CD14-positive monocyte (primary cell): ENCODE measurements at regions not wholly inside any gene's neighbourhood (a gene's known extent, or its start where the extent isn't known, plus 50 kb on each side); places are given as distances from the start of the nearest gene placed in this dataset.

Experiments
- DNase-seq, 3 donors: peaks; one replicate each; pipeline ENCODE4 v3.0.0-alpha.2; 2011 to 2022
- H2AFZ ChIP-seq: 2 replicates; pipeline ENCODE4 v1.6.0; 2012; ENCODE audit warnings: mild to moderate bottlenecking, low read depth, low read length, inconsistent platforms; ENCODE audit not compliant: insufficient read depth, poor library complexity, severe bottlenecking
- H3K27ac ChIP-seq, 2 donors: 1 replicate in 1 of 2; 2 replicates in 1 of 2; pipeline ENCODE4 v1.5.1; 2012 to 2013; ENCODE audit warnings: low read length in 2 of 2, control low read depth in 1 of 2, inconsistent platforms in 1 of 2, low read depth in 1 of 2, mild to moderate bottlenecking in 1 of 2
- H3K27me3 ChIP-seq, 2 donors: one replicate each; pipeline versions ENCODE4 v1.6.0 to v1.6.1; 2011 to 2013; ENCODE audit warnings: low read length in 2 of 2; ENCODE audit not compliant: control insufficient read depth in 2 of 2, insufficient read depth in 2 of 2
- H3K36me3 ChIP-seq, 2 donors: replicated peaks in 1 of 2; 1 replicate in 1 of 2; 2 replicates in 1 of 2; pipeline versions ENCODE4 v1.5.1 to v1.6.1; 2012 to 2013; ENCODE audit warnings: low read length in 2 of 2, control low read depth in 1 of 2, inconsistent platforms in 1 of 2, mild to moderate bottlenecking in 1 of 2; ENCODE audit not compliant: insufficient read depth in 2 of 2, control insufficient read depth in 1 of 2
- H3K4me1 ChIP-seq, 2 donors: 1 replicate in 1 of 2; 2 replicates in 1 of 2; pipeline versions ENCODE4 v1.5.1 to v1.6.1; 2012 to 2013; ENCODE audit warnings: low read length in 2 of 2, control low read depth in 1 of 2, inconsistent platforms in 1 of 2, mild to moderate bottlenecking in 1 of 2, moderate library complexity in 1 of 2; ENCODE audit not compliant: insufficient read depth in 2 of 2, control insufficient read depth in 1 of 2
- H3K4me2 ChIP-seq: replicated peaks from 2 replicates; pipeline ENCODE3; 2012; ENCODE audit warnings: low read length, moderate library complexity, mild to moderate bottlenecking; ENCODE audit not compliant: poor library complexity, severe bottlenecking; ENCODE audit errors: extremely low read depth
- H3K4me3 ChIP-seq, 3 experiments: fragments of 200-600 bp in 1 of 3; sonication (generic) in 1 of 3; replicated peaks in 1 of 3; 1 replicate in 2 of 3; 2 replicates in 1 of 3; pipeline ENCODE4 v1.5.1; 2011 to 2013; ENCODE audit warnings: low read length in 3 of 3, mild to moderate bottlenecking in 3 of 3, control low read depth in 2 of 3, low read depth in 2 of 3, inconsistent platforms in 1 of 3, moderate library complexity in 1 of 3
- H3K79me2 ChIP-seq: 2 replicates; pipeline ENCODE4 v1.6.0; 2012; ENCODE audit warnings: mild to moderate bottlenecking, control low read depth, inconsistent platforms, low read length, moderate library complexity; ENCODE audit not compliant: insufficient read depth
- H3K9ac ChIP-seq: 2 replicates; pipeline ENCODE4 v1.6.0; 2017; ENCODE audit warnings: low read length, mild to moderate bottlenecking; ENCODE audit not compliant: insufficient read depth, poor library complexity, severe bottlenecking
- H3K9me3 ChIP-seq, 2 donors: replicated peaks in 1 of 2; 1 replicate in 1 of 2; 2 replicates in 1 of 2; pipeline versions ENCODE4 v1.5.1 to v1.6.1; 2012 to 2013; ENCODE audit warnings: low read length in 2 of 2, control low read depth in 1 of 2; ENCODE audit not compliant: control insufficient read depth in 1 of 2, insufficient read depth in 1 of 2
- H4K20me1 ChIP-seq: 2 replicates; pipeline ENCODE4 v1.6.0; 2012; ENCODE audit warnings: mild to moderate bottlenecking, low read length, control low read depth, moderate library complexity; ENCODE audit not compliant: insufficient read depth
- H3K27ac Mint-ChIP-seq, 7 donors: one replicate each; pipeline ENCODE4 v1.8.0; 2020; ENCODE audit warnings: mild to moderate bottlenecking in 7 of 7, mixed read lengths in 7 of 7, moderate library complexity in 6 of 7, inconsistent platforms in 2 of 7
- H3K27me3 Mint-ChIP-seq, 3 donors: one replicate each; pipeline ENCODE4 v1.8.0; 2021 to 2022; ENCODE audit warnings: low read depth in 3 of 3, mild to moderate bottlenecking in 3 of 3, mixed read lengths in 3 of 3, moderate library complexity in 3 of 3, inconsistent platforms in 1 of 3
- H3K36me3 Mint-ChIP-seq, 2 donors: one replicate each; pipeline ENCODE4 v1.8.0; 2020; ENCODE audit warnings: mixed read lengths in 2 of 2, inconsistent platforms in 1 of 2, mild to moderate bottlenecking in 1 of 2
- H3K4me1 Mint-ChIP-seq: one replicate; pipeline ENCODE4 v1.8.0; 2020; ENCODE audit warnings: mild to moderate bottlenecking, mixed read lengths
- H3K4me3 Mint-ChIP-seq, 2 donors: one replicate each; pipeline ENCODE4 v1.8.0; 2020; ENCODE audit warnings: mild to moderate bottlenecking in 2 of 2, mixed read lengths in 2 of 2, moderate library complexity in 1 of 2
- H3K9me3 Mint-ChIP-seq, 7 donors: one replicate each; pipeline ENCODE4 v1.8.0; 2020 to 2022; ENCODE audit warnings: mixed read lengths in 7 of 7, mild to moderate bottlenecking in 6 of 7, moderate library complexity in 6 of 7, inconsistent platforms in 2 of 7
- WGBS: methylation state at CpG from one replicate; pipeline ENCODE4 v1.1.5; 2013; ENCODE audit warnings: missing lambda C conversion rate; ENCODE audit not compliant: insufficient coverage; 5-methylcytosine and 5-hydroxymethylcytosine counted together
- intact Hi-C, 2 donors: fragments of 100-400 bp; cut with micrococcal nuclease; formaldehyde crosslinking; loops; one replicate each; pipeline versions ENCODE4 v1.15.0 to v1.15.1; 2023
- TF ChIP-seq, protein P1 (sequence below): fragments of 200-600 bp; IDR thresholded peaks from one replicate; pipeline ENCODE4 v1.8.0; 2022; ENCODE audit warnings: antibody characterized with exemption, mild to moderate bottlenecking

- no peaks in the 10 kb centered on the region for H4K20me1 ChIP-seq
- no peak overlapping the region for H3K4me2 ChIP-seq
- no CpG with 5 or more reads among the region's 5 CpGs for WGBS
- intact Hi-C loops: no loop called here
- no peaks in the 10 kb centered on the region for H3K4me1 ChIP-seq
- Mint-ChIP-seq H3K4me3 (no peak overlapping the region), H3K27me3 (no peaks in the 10 kb centered on the region), H3K36me3 (no peaks in the 10 kb centered on the region), H3K9me3 (peaks cover 0 to 5% (median 0%) of the 10 kb centered on the region in 7 donors), H3K4me1 (no peaks in the 10 kb centered on the region), H3K27ac (no peak overlapping the region)
- H3K79me2 ChIP-seq: no peaks in the 10 kb centered on the region
- H2AFZ ChIP-seq: no peak overlapping the region
- DNase-seq: no peak
- peaks cover 0 to 2% of the 10 kb centered on the region in 2 donors for H3K9me3 ChIP-seq
- H3K27ac ChIP-seq: no peak overlapping the region
- H3K27me3 ChIP-seq: no peaks in the 10 kb centered on the region
- no peak overlapping the region for H3K4me3 ChIP-seq
- H3K36me3 ChIP-seq: no peaks in the 10 kb centered on the region
- TF ChIP-seq, protein P1, sequence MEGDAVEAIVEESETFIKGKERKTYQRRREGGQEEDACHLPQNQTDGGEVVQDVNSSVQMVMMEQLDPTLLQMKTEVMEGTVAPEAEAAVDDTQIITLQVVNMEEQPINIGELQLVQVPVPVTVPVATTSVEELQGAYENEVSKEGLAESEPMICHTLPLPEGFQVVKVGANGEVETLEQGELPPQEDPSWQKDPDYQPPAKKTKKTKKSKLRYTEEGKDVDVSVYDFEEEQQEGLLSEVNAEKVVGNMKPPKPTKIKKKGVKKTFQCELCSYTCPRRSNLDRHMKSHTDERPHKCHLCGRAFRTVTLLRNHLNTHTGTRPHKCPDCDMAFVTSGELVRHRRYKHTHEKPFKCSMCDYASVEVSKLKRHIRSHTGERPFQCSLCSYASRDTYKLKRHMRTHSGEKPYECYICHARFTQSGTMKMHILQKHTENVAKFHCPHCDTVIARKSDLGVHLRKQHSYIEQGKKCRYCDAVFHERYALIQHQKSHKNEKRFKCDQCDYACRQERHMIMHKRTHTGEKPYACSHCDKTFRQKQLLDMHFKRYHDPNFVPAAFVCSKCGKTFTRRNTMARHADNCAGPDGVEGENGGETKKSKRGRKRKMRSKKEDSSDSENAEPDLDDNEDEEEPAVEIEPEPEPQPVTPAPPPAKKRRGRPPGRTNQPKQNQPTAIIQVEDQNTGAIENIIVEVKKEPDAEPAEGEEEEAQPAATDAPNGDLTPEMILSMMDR: no peak
- no peak overlapping the region for H3K9ac ChIP-seq
Measured at GRCh38 chr2:150042500-150043171, 444.8 kb downstream of the RND3 start.

- no peak overlapping the region for H2AFZ ChIP-seq
- no peak overlapping the region for H3K9ac ChIP-seq
- H3K9me3 Mint-ChIP-seq: peaks cover 0 to 5% (median 0%) of the 10 kb centered on the region in 7 donors
- DNase-seq: no peak
- no peak overlapping the region for H3K4me3 Mint-ChIP-seq
- no peaks in the 10 kb centered on the region for H3K79me2 ChIP-seq
- intact Hi-C loops: no loop called here
- no peak overlapping the region for H3K4me2 ChIP-seq
- H3K4me3 ChIP-seq: no peak overlapping the region
- H3K36me3 ChIP-seq: no peaks in the 10 kb centered on the region
- 82% methylated on average over 6 of the region's 8 CpGs for WGBS
- H3K27me3 ChIP-seq: no peaks in the 10 kb centered on the region
- TF ChIP-seq, protein P1: no peak
- H3K27me3 Mint-ChIP-seq: no peaks in the 10 kb centered on the region
- no peak overlapping the region for H3K27ac Mint-ChIP-seq
- no peaks in the 10 kb centered on the region for H3K4me1 Mint-ChIP-seq
- H3K4me1 ChIP-seq: no peaks in the 10 kb centered on the region
- no peaks in the 10 kb centered on the region for H3K36me3 Mint-ChIP-seq
- H3K9me3 ChIP-seq: peaks cover 0 to 2% of the 10 kb centered on the region in 2 donors
- no peak overlapping the region for H3K27ac ChIP-seq
- no peaks in the 10 kb centered on the region for H4K20me1 ChIP-seq
Measured at GRCh38 chr2:150041722-150042425, 445.6 kb downstream of the RND3 start.
